HepG2 (cell line): ENCODE measurements at regions not wholly inside any gene's neighbourhood (a gene's known extent, or its start where the extent isn't known, plus 50 kb on each side); places are given as distances from the start of the nearest gene placed in this dataset.

Source experiments
- ATAC-seq: fragments of 200-7000 bp; cut with Tn5 transposase; 3 replicates; pipeline ENCODE4 v1.9.1; 2020; ENCODE audit warnings: mild to moderate bottlenecking, moderate library complexity
- BruUV-seq: library from RNA; stranded (reverse); fragments of 400-500 nt; replicated peaks from 2 replicates; lab custom pipeline; 2021; lab: Mats Ljungman, UMichigan
- CTCF ChIA-PET: fragments of 300-600 bp; formaldehyde crosslinking; extraction: SDS; loops from one replicate; lab custom pipeline; 2021; ENCODE audit warnings: low total read pairs, inconsistent platforms, low intra/inter-chr PET ratio; lab: Yijun Ruan, JAX
- POLR2A ChIA-PET: fragments of 350-600 bp; sonication (Branson Sonifier 250); formaldehyde crosslinking; loops from one replicate; lab custom pipeline; 2020; ENCODE audit warnings: antibody characterized with exemption, inconsistent platforms; lab: Yijun Ruan, JAX
- DNase-seq: peaks from one replicate; pipeline ENCODE4 v3.0.0-alpha.2; 2015; ENCODE audit warnings: low spot score
- FAIRE-seq: peaks from 3 replicates; lab custom pipeline; 2011; peaks lifted over from hg19 to GRCh38; lab: Jason Lieb, UNC
- H2AFZ ChIP-seq: one replicate; pipeline ENCODE4 v1.6.1; 2011; ENCODE audit warnings: low read length, inconsistent platforms
- H3K27ac ChIP-seq: fragments of 300-600 bp; 3 replicates; pipeline ENCODE4 v1.8.0; 2011; ENCODE audit warnings: mixed run types, mild to moderate bottlenecking, mixed read lengths, low read length, inconsistent platforms; ENCODE audit not compliant: insufficient read depth; ENCODE audit errors: extremely low read length
- H3K27me3 ChIP-seq, 2 experiments: fragments of 200-600 bp in 1 of 2; 2 replicates in 1 of 2; 3 replicates in 1 of 2; pipeline versions ENCODE4 v1.6.0 to v1.8.0; 2011; ENCODE audit warnings: low read length in 2 of 2, mild to moderate bottlenecking in 2 of 2, moderate library complexity in 2 of 2, inconsistent platforms in 1 of 2; ENCODE audit not compliant: insufficient read depth in 2 of 2, control insufficient read depth in 1 of 2
- H3K36me3 ChIP-seq, 2 experiments: fragments of 200-600 bp in 1 of 2; replicated peaks in 1 of 2; 2 replicates in 1 of 2; 3 replicates in 1 of 2; pipeline versions ENCODE4 v1.5.1 to v1.8.0; 2011; ENCODE audit warnings: low read length in 2 of 2, inconsistent platforms in 1 of 2; ENCODE audit not compliant: insufficient read depth in 2 of 2, control insufficient read depth in 1 of 2
- H3K4me1 ChIP-seq: 2 replicates; pipeline ENCODE4 v1.5.1; 2012; ENCODE audit warnings: low read length, inconsistent platforms; ENCODE audit not compliant: insufficient read depth
- H3K4me2 ChIP-seq: 2 replicates; pipeline ENCODE4 v1.6.0; 2011; ENCODE audit warnings: low read depth, low read length, inconsistent platforms
- H3K4me3 ChIP-seq, 3 experiments: fragments of 200-600 bp in 1 of 3; sonication (generic), shearing (Covaris generic) in 1 of 3; replicated peaks in 1 of 3; 2 replicates each; pipeline ENCODE4 v1.5.1; 2011 to 2016; ENCODE audit warnings: low read length in 3 of 3, inconsistent platforms in 2 of 3, low read depth in 2 of 3, mild to moderate bottlenecking in 2 of 3, control low read depth in 1 of 3, mixed read lengths in 1 of 3; ENCODE audit not compliant: insufficient read depth in 1 of 3
- H3K79me2 ChIP-seq: one replicate; pipeline ENCODE4 v1.6.1; 2011; ENCODE audit warnings: low read length, inconsistent platforms; ENCODE audit not compliant: insufficient read depth
- H3K9ac ChIP-seq: 2 replicates; pipeline ENCODE4 v1.6.0; 2011; ENCODE audit warnings: mild to moderate bottlenecking, low read depth, low read length, inconsistent platforms; ENCODE audit not compliant: insufficient read depth
- H3K9me3 ChIP-seq: 2 replicates; pipeline ENCODE4 v1.5.1; 2012; ENCODE audit warnings: mild to moderate bottlenecking, low read length
- H4K20me1 ChIP-seq: 2 replicates; pipeline ENCODE4 v1.6.0; 2011; ENCODE audit warnings: inconsistent platforms, mild to moderate bottlenecking, low read length, moderate library complexity; ENCODE audit not compliant: insufficient read depth
- ERF ChIP-seq: IDR thresholded peaks from 2 replicates; pipeline ENCODE4 v1.6.1; 2018; ENCODE audit warnings: missing biosample characterization, missing genetic modification reagents
- ISX ChIP-seq: sonication (generic); formaldehyde crosslinking; conservative IDR thresholded peaks from 2 replicates; pipeline ENCODE4 v1.5.0; 2020; ENCODE audit warnings: missing genetic modification reagents
- JARID2 ChIP-seq: sonication (generic); formaldehyde crosslinking; IDR thresholded peaks from 2 replicates; pipeline ENCODE4 v1.8.1; 2023; ENCODE audit warnings: missing genetic modification reagents, inconsistent platforms; ENCODE audit not compliant: insufficient replicate concordance
- RBFOX2 ChIP-seq: fragments of 200-400 bp; formaldehyde crosslinking; IDR thresholded peaks from 2 replicates; pipeline ENCODE4 v1.6.1; 2017; ENCODE audit warnings: low read depth, mild to moderate bottlenecking, low read length
- ZBTB21 ChIP-seq: sonication (generic); formaldehyde crosslinking; IDR thresholded peaks from 2 replicates; pipeline ENCODE4 v1.4.0; 2020; ENCODE audit warnings: missing genetic modification reagents
- ZFP1 ChIP-seq: IDR thresholded peaks from 2 replicates; pipeline ENCODE4 v1.6.1; 2016
- ZNF12 ChIP-seq: sonication (generic); formaldehyde crosslinking; IDR thresholded peaks from 2 replicates; pipeline ENCODE4 v1.5.0; 2020; ENCODE audit warnings: missing genetic modification reagents
- ZNF18 ChIP-seq: sonication (generic); formaldehyde crosslinking; IDR thresholded peaks from 2 replicates; pipeline ENCODE4 v1.8.0; 2022; ENCODE audit warnings: mild to moderate bottlenecking, missing genetic modification reagents; ENCODE audit not compliant: insufficient replicate concordance
- ZNF225 ChIP-seq: sonication (generic); formaldehyde crosslinking; IDR thresholded peaks from 2 replicates; pipeline ENCODE4 v1.4.0; 2020; ENCODE audit warnings: mild to moderate bottlenecking, missing genetic modification reagents
- ZNF724P ChIP-seq: sonication (generic); formaldehyde crosslinking; IDR thresholded peaks from 2 replicates; pipeline ENCODE4 v1.8.0; 2022; ENCODE audit warnings: missing genetic modification reagents, borderline replicate concordance
- WGBS: methylation state at CpG from one replicate; pipeline ENCODE4 v1.1.6; 2017; ENCODE audit warnings: low lambda C conversion rate; 5-methylcytosine and 5-hydroxymethylcytosine counted together
- in situ Hi-C: cut with HindIII; loops from 2 replicates; pipeline ENCODE4 v1.10.0; 2017; ENCODE audit warnings: low pct_unique_long_range_greater_than_20kb; ENCODE audit not compliant: extremely low pct_ligation_motif_present
- intact Hi-C: fragments of 100-400 bp; cut with micrococcal nuclease; formaldehyde crosslinking; loops from one replicate; pipeline ENCODE4 v1.10.0; 2022; ENCODE audit not compliant: unreplicated experiment

GRCh38 chr18:10037181-10037580 is 123.4 kb downstream of the VAPA start:
- H2AFZ ChIP-seq, result no peak overlapping the region
- no peak for TF ChIP-seq ZFP1 (CRISPR knock-in tag)
- no peak for TF ChIP-seq ERF
- TF ChIP-seq ISX (CRISPR knock-in tag), result no peak
- TF ChIP-seq ZNF225, result no peak
- TF ChIP-seq RBFOX2, result no peak
- TF ChIP-seq JARID2 (CRISPR knock-in tag), result no peak
- no peak for TF ChIP-seq ZNF12 (CRISPR knock-in tag)
- no peak for TF ChIP-seq ZBTB21 (CRISPR knock-in tag)
- TF ChIP-seq ZNF724P (CRISPR knock-in tag), result no peak
- no peak for TF ChIP-seq ZNF18 (CRISPR knock-in tag)
- TF ChIP-seq, all 625 proteins: peak for 0
- Histone ChIP-seq H3K9me3 (0 out of 2 replicates have a peak, but pooled peaks cover under 1% of the 10 kb centered on the region), H3K27ac (no peak overlapping the region), H3K79me2 (no peaks in the 10 kb centered on the region), H3K4me3 (no peak overlapping the region), H4K20me1 (no peaks in the 10 kb centered on the region), H3K36me3 (no peaks in the 10 kb centered on the region), H3K27me3 (no peaks in the 10 kb centered on the region; a peak in 1 of 5 replicates), H3K4me2 (no peak overlapping the region), H3K4me1 (0 out of 2 replicates have a peak, but pooled peaks cover 6% of the 10 kb centered on the region), H3K9ac (no peak overlapping the region)
- POLR2A ChIA-PET, result no interaction called here
- 53% methylated on average over 5 of the region's 6 CpGs for WGBS
- ATAC-seq (no peak), DNase-seq (no peak), FAIRE-seq (no peak)
- no TSS peak for BruUV-seq
- CTCF ChIA-PET, result no interaction called here
- intact Hi-C loops (loop anchor here (2.0 kb wide), 1 partner anchor 66 kb away; no protein-coding TSS in a partner anchor), in situ Hi-C loops (no loop called here)
